DMS153 treated with DMSO at 0.1 percent for 48 hours (cell line): ENCODE measurements at regions not wholly inside any gene's neighbourhood (a gene's known extent, or its start where the extent isn't known, plus 50 kb on each side); places are given as distances from the start of the nearest gene placed in this dataset.

ENCODE experiments used
- DNase-seq: peaks from one replicate; lab custom pipeline; 2025; ENCODE audit not compliant: unreplicated experiment; lab: John Stamatoyannopoulos, UW

- DNase-seq, result no peak
Measured at GRCh38 chr12:24424376-24424775, 474.9 kb upstream of the SOX5 start.

GRCh38 chr12:24423611-24424010 lies 474.1 kb upstream of the SOX5 start:
- DNase-seq, result no peak

GRCh38 chr12:24421759-24422158 lies 472.3 kb upstream of the SOX5 start:
- DNase-seq, result no peak

GRCh38 chr12:24418157-24418556 lies 468.7 kb upstream of the SOX5 start:
- DNase-seq, result no peak

GRCh38 chr12:24416423-24417109 lies 467.1 kb upstream of the SOX5 start:
- no peak for DNase-seq

- DNase-seq, result no peak
Measured at GRCh38 chr12:24415934-24416333, 466.5 kb upstream of the SOX5 start.

GRCh38 chr12:24414480-24414879 lies 465.0 kb upstream of the SOX5 start:
- no peak for DNase-seq

GRCh38 chr12:24411948-24412347 lies 462.5 kb upstream of the SOX5 start:
- no peak for DNase-seq

- no peak for DNase-seq
Measured at GRCh38 chr12:24409868-24410267, 460.4 kb upstream of the SOX5 start.

GRCh38 chr12:24408305-24408704 lies 458.8 kb upstream of the SOX5 start:
- no peak for DNase-seq

- DNase-seq, result no peak
Measured at GRCh38 chr12:24407884-24408283, 458.4 kb upstream of the SOX5 start.

GRCh38 chr12:24404086-24404815 lies 454.8 kb upstream of the SOX5 start:
- no peak for DNase-seq

GRCh38 chr12:24400533-24400932 lies 451.1 kb upstream of the SOX5 start:
- no peak for DNase-seq

GRCh38 chr12:24398605-24399004 lies 449.1 kb upstream of the SOX5 start:
- no peak for DNase-seq

GRCh38 chr12:24396224-24396623 lies 446.8 kb upstream of the SOX5 start:
- no peak for DNase-seq

- DNase-seq, result no peak
Measured at GRCh38 chr12:24394246-24394645, 444.8 kb upstream of the SOX5 start.

- DNase-seq, result no peak
Measured at GRCh38 chr12:24393071-24393470, 443.6 kb upstream of the SOX5 start.

- no peak for DNase-seq
Measured at GRCh38 chr12:24389394-24389793, 439.9 kb upstream of the SOX5 start.

- DNase-seq, result no peak
Measured at GRCh38 chr12:24387381-24387780, 437.9 kb upstream of the SOX5 start.

- no peak for DNase-seq
Measured at GRCh38 chr12:24386836-24387235, 437.4 kb upstream of the SOX5 start.

GRCh38 chr12:24381790-24382189 lies 432.3 kb upstream of the SOX5 start:
- DNase-seq, result no peak

GRCh38 chr12:24379861-24380521 lies 430.5 kb upstream of the SOX5 start:
- no peak for DNase-seq
